K562 (cell line): ENCODE measurements at regions not wholly inside any gene's neighbourhood (a gene's known extent, or its start where the extent isn't known, plus 50 kb on each side); places are given as distances from the start of the nearest gene placed in this dataset.

Experiments
- CREB3L1 ChIP-seq: fragments of 450-650 bp; IDR thresholded peaks from 2 replicates; pipeline ENCODE4 v1.6.1; 2014; ENCODE audit warnings: low read depth, mild to moderate bottlenecking, moderate library complexity, borderline replicate concordance
- HNRNPL ChIP-seq: fragments of 200-400 bp; formaldehyde crosslinking; IDR thresholded peaks from 2 replicates; pipeline ENCODE4 v1.6.1; 2017; ENCODE audit warnings: low read depth, mild to moderate bottlenecking, low read length
- SETDB1 ChIP-seq: IDR thresholded peaks from one replicate; pipeline ENCODE4 v1.6.1; 2012; ENCODE audit warnings: low read length, control low read depth, inconsistent platforms
- ZNF280B ChIP-seq: fragments of 250-450 bp; sonication (Bioruptor Pico); IDR thresholded peaks from 2 replicates; pipeline ENCODE4 v1.5.1; 2021; ENCODE audit warnings: mild to moderate bottlenecking
- ZNF41 ChIP-seq: fragments of 250-450 bp; sonication (Bioruptor Pico); conservative IDR thresholded peaks from 2 replicates; pipeline ENCODE4 v1.4.0; 2020; ENCODE audit warnings: mild to moderate bottlenecking
- ZNF449 ChIP-seq: fragments of 250-450 bp; sonication (Bioruptor Pico); IDR thresholded peaks from 2 replicates; pipeline ENCODE4 v1.8.0; 2022; ENCODE audit warnings: moderate library complexity, mild to moderate bottlenecking, inconsistent platforms
- ZNF830 ChIP-seq: fragments of 250-450 bp; sonication (Bioruptor Pico); IDR thresholded peaks from 2 replicates; pipeline ENCODE4 v1.5.0; 2021; ENCODE audit warnings: mild to moderate bottlenecking

GRCh38 chr15:62953496-62954045, 89.0 kb upstream of the TPM1 start (continued):
- TF ChIP-seq ZNF280B (CRISPR knock-in tag) (no peak), CREB3L1 (no peak), SETDB1 (no peak), HNRNPL (no peak), ZNF449 (CRISPR knock-in tag) (no peak), ZNF41 (CRISPR knock-in tag) (no peak), ZNF830 (CRISPR knock-in tag) (no peak)
- TF ChIP-seq, all 486 proteins: peak for 0
